KMS-11 (cell line): ENCODE measurements at regions not wholly inside any gene's neighbourhood (a gene's known extent, or its start where the extent isn't known, plus 50 kb on each side); places are given as distances from the start of the nearest gene placed in this dataset.
"Not testable (repeated sequence)": the region's sequence is repeated elsewhere in the genome, so short reads cannot be mapped to it uniquely, and the experiment has no call there.

Experiments used
- H2AFZ ChIP-seq: fragments of 200-600 bp; sonication (generic); 2 replicates; pipeline ENCODE4 v1.6.1; 2016; ENCODE audit warnings: antibody characterized with exemption, mixed run types, low read depth
- H3K27ac ChIP-seq: fragments of 200-600 bp; sonication (generic); 2 replicates; pipeline ENCODE4 v1.6.1; 2016; ENCODE audit warnings: mild to moderate bottlenecking, mixed run types
- H3K27me3 ChIP-seq: fragments of 200-600 bp; sonication (generic); 2 replicates; pipeline ENCODE4 v1.6.1; 2017; ENCODE audit warnings: mild to moderate bottlenecking, low read depth, mixed run types, moderate library complexity; ENCODE audit not compliant: insufficient read depth
- H3K36me3 ChIP-seq: fragments of 200-600 bp; sonication (generic); 2 replicates; pipeline ENCODE4 v1.6.1; 2017; ENCODE audit warnings: mild to moderate bottlenecking, mixed run types; ENCODE audit not compliant: insufficient read depth
- H3K4me1 ChIP-seq: fragments of 200-600 bp; sonication (generic); 2 replicates; pipeline ENCODE4 v1.6.1; 2016; ENCODE audit warnings: mild to moderate bottlenecking, low read depth, mixed run types; ENCODE audit not compliant: poor library complexity, severe bottlenecking
- H3K4me2 ChIP-seq: fragments of 200-600 bp; sonication (generic); 2 replicates; pipeline ENCODE4 v1.7.0; 2016; ENCODE audit warnings: mild to moderate bottlenecking, mixed run types
- H3K4me3 ChIP-seq: fragments of 200-600 bp; sonication (generic); IDR thresholded peaks from 2 replicates; pipeline ENCODE4 v1.6.1; 2017; ENCODE audit warnings: low read depth, low read length, mixed read lengths; ENCODE audit not compliant: insufficient read depth
- H3K79me2 ChIP-seq: fragments of 200-600 bp; sonication (generic); 2 replicates; pipeline ENCODE4 v1.6.1; 2016; ENCODE audit warnings: low read depth, mixed run types; ENCODE audit not compliant: insufficient read depth
- H3K9ac ChIP-seq: fragments of 200-600 bp; sonication (generic); 2 replicates; pipeline ENCODE4 v1.6.1; 2016; ENCODE audit warnings: mild to moderate bottlenecking, mixed run types
- H4K20me1 ChIP-seq: fragments of 200-600 bp; sonication (generic); 2 replicates; pipeline ENCODE4 v1.6.1; 2016; ENCODE audit warnings: mild to moderate bottlenecking, mixed run types; ENCODE audit not compliant: insufficient read depth
- CTCF ChIP-seq: fragments of 200-600 bp; sonication (generic); conservative IDR thresholded peaks from 2 replicates; pipeline ENCODE4 v1.6.1; 2017; ENCODE audit warnings: low read depth, mild to moderate bottlenecking, antibody characterized with exemption, low read length, moderate library complexity, mixed read lengths

GRCh38 chr4:72843466-72843865, 226.1 kb downstream of the COX18 start:
- no peak overlapping the region for H3K27ac ChIP-seq
- H3K4me2 ChIP-seq, result no peak overlapping the region
- no peak overlapping the region for H3K9ac ChIP-seq
- no peaks in the 10 kb centered on the region for H4K20me1 ChIP-seq
- no peak overlapping the region for H2AFZ ChIP-seq
- no peaks in the 10 kb centered on the region for H3K79me2 ChIP-seq
- H3K27me3 ChIP-seq, result no peaks in the 10 kb centered on the region
- no peak overlapping the region for H3K4me3 ChIP-seq
- no peak for TF ChIP-seq CTCF
- H3K36me3 ChIP-seq, result no peaks in the 10 kb centered on the region
- H3K4me1 ChIP-seq, result peaks cover 9% of the 10 kb centered on the region

GRCh38 chr4:72842323-72842722, 227.2 kb downstream of the COX18 start:
- Histone ChIP-seq H4K20me1 (no peaks in the 10 kb centered on the region), H3K27me3 (no peaks in the 10 kb centered on the region), H3K79me2 (no peaks in the 10 kb centered on the region), H3K27ac (no peak overlapping the region), H3K4me3 (no peak overlapping the region), H3K4me1 (peaks cover 9% of the 10 kb centered on the region), H3K9ac (no peak overlapping the region), H2AFZ (no peak overlapping the region), H3K36me3 (no peaks in the 10 kb centered on the region), H3K4me2 (no peak overlapping the region)
- no peak for TF ChIP-seq CTCF

- not testable (repeated sequence) for H3K27me3 ChIP-seq, H3K4me1 ChIP-seq, H3K4me2 ChIP-seq
Measured at GRCh38 chr4:72840166-72840565, 229.3 kb downstream of the COX18 start.

GRCh38 chr4:72828864-72829263, 240.7 kb downstream of the COX18 start:
- no peaks in the 10 kb centered on the region for H3K4me1 ChIP-seq
- no peak for TF ChIP-seq CTCF
- H2AFZ ChIP-seq, result no peak overlapping the region

More at GRCh38 chr4:72840166-72840565, 229.3 kb downstream of the COX18 start:
- not testable (repeated sequence) for H3K9ac ChIP-seq, H4K20me1 ChIP-seq, H3K27ac ChIP-seq, H3K4me3 ChIP-seq, H3K79me2 ChIP-seq, H2AFZ ChIP-seq, H3K36me3 ChIP-seq

GRCh38 chr4:72827968-72828367, 241.5 kb downstream of the COX18 start:
- Histone ChIP-seq H3K27me3 (no peaks in the 10 kb centered on the region), H3K9ac (no peak overlapping the region), H3K27ac (no peak overlapping the region), H3K79me2 (no peaks in the 10 kb centered on the region), H4K20me1 (no peaks in the 10 kb centered on the region), H3K4me3 (no peak overlapping the region), H3K4me2 (no peak overlapping the region), H2AFZ (no peak overlapping the region), H3K36me3 (no peaks in the 10 kb centered on the region), H3K4me1 (no peaks in the 10 kb centered on the region)
- no peak for TF ChIP-seq CTCF

More at GRCh38 chr4:72828864-72829263, 240.7 kb downstream of the COX18 start:
- Histone ChIP-seq H3K27ac (no peak overlapping the region), H3K9ac (no peak overlapping the region), H3K4me2 (no peak overlapping the region), H3K4me3 (no peak overlapping the region), H3K36me3 (no peaks in the 10 kb centered on the region), H3K79me2 (no peaks in the 10 kb centered on the region), H4K20me1 (no peaks in the 10 kb centered on the region), H3K27me3 (no peaks in the 10 kb centered on the region)
